AG09309 (cell line): ENCODE measurements at regions not wholly inside any gene's neighbourhood (a gene's known extent, or its start where the extent isn't known, plus 50 kb on each side); places are given as distances from the start of the nearest gene placed in this dataset.

Experiments used
- DNase-seq: peaks from one replicate; pipeline ENCODE4 v3.0.0-alpha.2; 2010; ENCODE audit warnings: low read depth
- H3K4me3 ChIP-seq: 2 replicates; pipeline ENCODE4 v1.5.1; 2011; ENCODE audit warnings: mild to moderate bottlenecking, low read depth, low read length, moderate library complexity; ENCODE audit not compliant: control insufficient read depth
- TF ChIP-seq, protein P1 (sequence below): IDR thresholded peaks from 2 replicates; pipeline ENCODE4 v1.5.1; 2011; ENCODE audit warnings: mild to moderate bottlenecking, low read depth, low read length, inconsistent platforms; ENCODE audit not compliant: insufficient read depth, control insufficient read depth; ENCODE audit errors: missing control alignments

DNA sequence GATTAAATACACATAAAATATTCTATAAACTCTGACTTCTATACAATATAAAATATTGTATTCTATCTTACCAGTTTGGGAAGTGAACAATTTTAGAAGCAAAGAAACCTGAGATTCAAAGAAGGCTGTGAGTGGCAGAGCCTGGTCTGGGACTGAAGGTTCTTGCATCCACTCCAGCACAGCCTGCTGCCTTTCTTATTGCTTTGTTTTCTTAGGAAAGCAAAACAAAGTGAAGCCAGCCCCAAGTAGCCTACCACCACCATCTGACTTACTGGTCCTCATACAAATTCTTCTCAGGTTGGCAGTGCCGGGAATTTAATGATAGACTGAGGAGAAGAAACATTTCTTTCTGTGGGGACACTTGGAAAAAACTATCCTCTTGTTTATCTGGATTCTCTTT lies 129.7 kb upstream of the SMAD1 start:
- DNase-seq, result no peak
- TF ChIP-seq, protein P1, sequence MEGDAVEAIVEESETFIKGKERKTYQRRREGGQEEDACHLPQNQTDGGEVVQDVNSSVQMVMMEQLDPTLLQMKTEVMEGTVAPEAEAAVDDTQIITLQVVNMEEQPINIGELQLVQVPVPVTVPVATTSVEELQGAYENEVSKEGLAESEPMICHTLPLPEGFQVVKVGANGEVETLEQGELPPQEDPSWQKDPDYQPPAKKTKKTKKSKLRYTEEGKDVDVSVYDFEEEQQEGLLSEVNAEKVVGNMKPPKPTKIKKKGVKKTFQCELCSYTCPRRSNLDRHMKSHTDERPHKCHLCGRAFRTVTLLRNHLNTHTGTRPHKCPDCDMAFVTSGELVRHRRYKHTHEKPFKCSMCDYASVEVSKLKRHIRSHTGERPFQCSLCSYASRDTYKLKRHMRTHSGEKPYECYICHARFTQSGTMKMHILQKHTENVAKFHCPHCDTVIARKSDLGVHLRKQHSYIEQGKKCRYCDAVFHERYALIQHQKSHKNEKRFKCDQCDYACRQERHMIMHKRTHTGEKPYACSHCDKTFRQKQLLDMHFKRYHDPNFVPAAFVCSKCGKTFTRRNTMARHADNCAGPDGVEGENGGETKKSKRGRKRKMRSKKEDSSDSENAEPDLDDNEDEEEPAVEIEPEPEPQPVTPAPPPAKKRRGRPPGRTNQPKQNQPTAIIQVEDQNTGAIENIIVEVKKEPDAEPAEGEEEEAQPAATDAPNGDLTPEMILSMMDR, result no peak
- no peak overlapping the region for H3K4me3 ChIP-seq

DNA sequence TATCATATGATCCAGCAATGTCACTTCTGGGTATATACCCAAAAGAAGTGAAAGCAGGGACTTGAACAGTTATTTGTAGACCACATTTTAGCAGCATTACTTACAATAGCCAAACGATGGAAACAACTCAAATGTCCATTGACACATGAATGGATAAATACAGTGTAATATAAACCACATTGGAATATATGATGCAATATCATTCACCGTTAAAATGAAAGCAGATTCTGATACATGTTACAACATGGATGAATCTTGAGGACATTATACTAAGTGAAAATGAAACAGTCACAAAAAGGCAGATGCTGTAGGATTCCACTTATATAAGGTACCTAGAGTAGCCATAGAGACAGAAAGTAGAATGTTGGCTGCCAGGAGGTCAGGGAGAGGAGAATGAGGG lies 130.5 kb upstream of the SMAD1 start:
- no peak for DNase-seq
- TF ChIP-seq, protein P1, result no peak
- H3K4me3 ChIP-seq, result no peak overlapping the region

DNA sequence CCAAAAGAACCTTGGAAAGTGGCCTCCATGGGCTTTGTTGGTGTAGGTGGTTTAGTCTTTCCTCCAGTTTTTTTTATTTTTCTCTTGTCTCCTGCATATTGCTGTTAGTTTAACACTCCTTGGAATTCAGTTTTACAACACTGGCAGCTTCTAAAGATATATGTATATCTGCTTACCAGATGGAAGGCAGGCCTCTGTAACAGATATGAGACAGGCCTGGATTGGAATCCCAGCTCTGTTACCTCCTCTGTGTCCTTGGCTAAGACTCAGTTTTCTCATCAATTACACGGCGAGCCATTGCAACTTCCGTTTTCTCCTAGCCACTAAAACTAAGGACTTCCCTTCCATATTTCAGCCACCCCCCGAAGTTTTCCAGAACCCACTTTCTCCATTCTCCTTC lies 133.4 kb upstream of the SMAD1 start:
- no peak for DNase-seq
- TF ChIP-seq, protein P1, result no peak
- no peak overlapping the region for H3K4me3 ChIP-seq

DNA sequence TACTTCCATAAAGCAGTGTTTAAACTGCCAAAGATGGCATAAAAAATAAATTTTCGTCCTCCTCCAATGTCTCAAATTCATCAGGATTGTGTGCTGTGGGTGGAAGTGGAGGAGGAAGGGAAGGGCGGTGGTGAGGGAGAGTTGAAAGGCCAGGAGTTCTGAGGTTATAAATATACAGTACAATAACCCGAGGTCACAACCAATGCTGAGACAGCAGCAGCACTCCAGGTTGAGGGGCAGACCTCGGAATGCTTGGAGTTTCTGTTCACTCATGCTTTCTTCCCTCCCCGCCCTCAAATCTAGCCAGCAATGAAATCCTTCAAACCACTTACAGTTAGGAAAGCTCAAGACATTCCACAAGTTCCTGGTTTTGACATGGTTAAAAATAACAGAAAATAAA lies 134.0 kb upstream of the SMAD1 start:
- H3K4me3 ChIP-seq, result no peak overlapping the region
- TF ChIP-seq, protein P1, result no peak
- peak; percentile 13 for DNase-seq

DNA sequence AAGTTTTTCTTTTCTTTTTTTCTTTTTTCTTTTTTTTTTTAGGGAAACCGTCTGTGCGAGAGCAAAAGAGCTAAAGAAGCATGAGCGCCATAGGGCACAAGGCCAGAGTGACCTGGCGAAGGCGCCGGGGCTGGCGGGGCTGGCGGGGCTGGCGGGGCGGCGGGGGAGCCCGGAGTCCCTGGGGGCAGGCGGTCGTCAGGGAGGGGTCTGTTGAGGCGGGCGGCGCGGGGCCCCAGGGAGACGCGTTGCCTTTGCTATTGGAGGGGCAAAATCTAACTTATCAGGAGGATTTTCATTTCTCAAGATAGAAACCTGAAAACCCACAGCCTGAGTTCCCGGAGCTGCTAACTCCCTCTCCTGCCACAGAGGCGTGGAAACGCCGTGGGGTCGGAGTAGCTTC lies 135.6 kb upstream of the SMAD1 start:
- TF ChIP-seq, protein P1, result no peak
- no peak for DNase-seq
- H3K4me3 ChIP-seq, result no peak overlapping the region

DNA sequence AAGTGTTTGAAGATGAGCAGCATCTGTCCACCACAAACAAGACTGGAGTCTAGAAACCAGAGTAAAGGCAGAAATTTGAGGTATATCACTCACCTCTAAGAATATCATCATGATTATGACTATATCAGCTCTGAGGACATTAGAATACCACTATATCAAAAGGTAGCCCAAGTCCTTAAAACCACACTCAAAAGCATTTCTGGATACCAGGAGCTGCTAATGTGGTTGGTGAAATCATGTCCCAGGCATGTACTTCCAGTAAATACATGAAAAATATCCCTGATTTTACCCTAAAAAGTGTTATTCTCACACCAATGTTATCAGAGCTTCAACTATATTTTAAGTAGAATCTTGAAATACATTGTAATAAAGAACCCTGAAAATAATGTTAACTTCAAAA lies 136.3 kb upstream of the SMAD1 start:
- no peak for DNase-seq
- H3K4me3 ChIP-seq, result no peak overlapping the region
- TF ChIP-seq, protein P1, result no peak

DNA sequence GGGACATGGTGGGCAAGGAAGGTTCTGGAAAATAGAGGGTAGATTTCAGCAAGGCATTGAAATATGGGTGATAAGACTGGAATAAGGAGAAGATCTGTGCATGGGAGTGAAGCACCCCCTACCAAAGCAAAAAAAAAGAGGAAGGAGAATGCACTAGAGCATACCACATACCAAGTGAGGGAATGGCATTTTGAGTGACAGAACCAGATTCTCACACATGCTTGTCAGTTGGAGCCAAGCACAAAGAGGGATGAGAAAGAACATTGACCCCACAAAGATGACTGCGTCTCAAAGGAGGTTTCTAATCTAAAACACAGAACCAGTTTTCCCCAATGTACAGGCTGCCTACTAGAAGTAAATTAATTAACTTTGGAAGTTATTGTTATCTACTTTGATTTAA lies 140.3 kb upstream of the SMAD1 start:
- H3K4me3 ChIP-seq, result no peak overlapping the region

More for the DNA sequence above, 140.3 kb upstream of the SMAD1 start:
- TF ChIP-seq, protein P1, result no peak
- no peak for DNase-seq
